ENCODE measurements at regions not wholly inside any gene's neighbourhood (a gene's known extent, or its start where the extent isn't known, plus 50 kb on each side); places are given as distances from the start of the nearest gene placed in this dataset.

DNA sequence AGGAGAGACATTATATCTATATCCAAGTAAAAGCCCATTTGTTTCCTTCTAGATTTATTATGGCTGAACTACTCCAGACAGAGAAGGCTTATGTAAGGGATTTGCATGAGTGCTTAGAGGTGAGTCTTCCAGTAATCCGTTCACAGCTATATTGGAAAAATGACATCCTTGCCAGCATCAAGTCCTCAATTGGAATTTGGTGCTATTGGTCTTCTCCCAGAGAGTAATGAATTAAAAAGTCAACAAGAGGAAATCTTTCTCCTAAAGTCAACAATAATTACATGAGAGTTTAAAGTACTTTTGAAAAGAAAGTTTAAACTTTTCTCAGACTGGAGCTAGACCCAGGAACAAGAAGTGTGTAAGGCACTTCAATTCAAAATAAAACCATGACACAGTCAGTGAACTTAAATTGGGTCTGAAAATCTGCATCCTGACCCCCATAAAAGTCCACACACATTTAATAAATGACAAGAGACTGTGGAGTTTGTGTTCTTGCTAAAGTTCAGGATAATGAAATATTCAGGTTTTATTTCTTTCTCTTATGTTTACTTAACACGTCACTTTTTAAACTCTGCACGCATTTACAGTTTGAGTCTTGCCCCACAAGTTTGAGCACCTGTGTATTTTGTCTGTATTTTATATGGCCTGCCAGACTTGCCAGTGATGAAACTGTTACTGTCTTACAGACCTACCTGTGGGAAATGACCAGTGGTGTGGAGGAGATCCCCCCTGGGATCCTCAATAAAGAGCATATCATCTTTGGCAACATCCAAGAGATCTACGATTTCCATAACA is 268.2 kb upstream of the UMPS start:
- DNase-seq (ENCODE audit: low read depth in 2 of 3, low spot score in 2 of 3): no peak

DNA sequence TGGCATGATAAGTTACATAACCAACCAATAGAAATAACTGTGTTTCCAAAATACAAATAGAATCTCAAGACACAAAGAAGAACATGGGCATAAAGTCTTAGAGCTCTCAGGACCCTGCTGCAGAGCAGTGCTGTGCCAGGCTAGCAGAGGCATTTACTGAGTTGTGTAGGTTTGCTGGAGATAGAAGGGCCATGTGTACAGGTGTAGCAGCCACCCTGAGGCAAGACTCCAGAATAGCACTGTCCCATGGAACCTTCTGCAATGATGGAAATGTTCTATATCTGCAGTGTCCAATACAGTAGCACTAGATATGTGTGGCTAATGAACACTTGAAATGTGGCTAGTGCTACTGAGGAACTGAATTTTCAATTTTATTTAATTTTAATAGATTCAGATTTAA is 267.0 kb upstream of the UMPS start:
- no peak for DNase-seq (ENCODE audit: low read depth in 2 of 3, low spot score in 2 of 3)

DNA sequence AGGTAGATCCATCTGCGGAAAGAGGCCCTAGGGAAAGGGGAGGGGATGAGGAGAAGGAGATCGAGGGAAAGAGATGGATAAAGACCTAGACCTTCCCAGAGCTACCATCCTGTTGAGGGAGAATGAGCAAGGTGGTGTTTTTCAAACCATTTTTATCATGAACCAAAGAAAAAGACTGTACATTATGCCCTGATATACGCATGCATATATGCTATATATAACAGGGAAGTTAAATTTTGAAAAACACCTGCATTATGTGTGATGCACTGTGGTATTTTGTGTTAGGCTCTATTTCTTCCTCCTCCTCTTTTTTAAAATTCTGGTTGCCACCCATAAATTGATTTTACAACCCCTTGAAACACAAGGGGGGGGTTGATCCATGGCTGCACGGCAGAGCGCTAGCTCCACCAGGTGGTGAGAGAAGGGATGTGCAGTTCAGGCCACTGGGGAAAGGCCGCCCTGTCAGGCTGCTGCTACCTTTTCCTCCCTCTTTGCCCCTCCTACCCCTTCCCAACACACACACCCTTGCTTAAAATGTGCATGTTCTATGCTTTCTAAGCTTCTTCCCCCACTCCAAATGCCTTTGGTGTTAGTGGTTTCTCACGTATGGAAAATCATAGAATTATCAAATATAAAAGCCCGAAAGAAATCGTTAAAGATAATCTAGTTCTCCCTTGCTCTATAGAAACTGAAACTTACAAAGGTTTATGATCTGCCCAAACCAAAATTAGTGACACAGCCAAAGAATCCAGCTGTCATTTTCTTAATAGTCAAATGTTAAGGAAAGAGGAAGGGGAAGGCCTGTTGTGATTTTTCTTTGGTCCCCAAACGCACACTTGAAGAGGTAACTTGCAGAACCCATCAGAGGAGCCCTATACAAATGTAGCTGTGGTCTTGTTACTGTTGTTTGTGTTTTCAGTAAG is 262.0 kb upstream of the UMPS start:
- peak in 2 of 3 donors; percentile 33 to 67 for DNase-seq (ENCODE audit: low read depth in 2 of 3, low spot score in 2 of 3)

DNA sequence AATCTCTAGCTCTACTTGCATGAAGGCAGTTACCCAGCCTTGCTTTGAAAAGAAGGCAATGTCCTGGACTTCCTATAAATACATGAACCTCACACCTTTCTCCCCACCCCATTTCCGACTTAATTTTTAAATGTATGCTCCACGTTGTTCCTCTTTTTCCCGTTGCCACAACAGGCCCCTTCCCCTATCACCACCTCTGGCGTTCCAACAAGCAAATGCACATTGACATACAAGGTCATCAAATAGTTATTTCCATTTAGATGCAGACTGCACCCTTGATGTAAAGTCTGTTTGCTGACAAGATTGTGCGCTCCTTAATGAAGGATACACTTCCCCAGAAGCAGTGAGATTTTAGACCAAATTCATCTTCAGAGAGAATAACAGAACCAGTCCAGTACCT is 260.7 kb upstream of the UMPS start:
- no peak for DNase-seq (ENCODE audit: low read depth in 2 of 3, low spot score in 2 of 3)

DNA sequence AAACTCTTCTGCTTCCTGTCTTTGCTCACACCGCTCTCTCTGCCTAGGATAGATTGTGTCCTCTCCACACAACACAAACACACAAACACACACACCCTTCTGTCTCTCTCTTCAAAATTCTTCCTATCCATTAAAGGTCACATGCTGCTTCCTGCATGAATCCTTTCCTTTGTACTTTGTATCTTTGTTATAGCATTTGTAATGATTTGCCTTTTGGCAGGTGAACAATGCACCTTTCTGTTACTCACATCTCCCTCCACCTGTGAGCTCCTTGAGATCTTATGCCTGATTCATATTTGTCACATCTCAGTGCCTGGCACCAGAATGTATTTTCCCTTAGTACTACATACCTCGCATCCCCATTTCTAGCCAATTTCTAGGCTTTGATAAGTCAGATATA is 251.4 kb upstream of the UMPS start:
- no peak for DNase-seq (ENCODE audit: low read depth in 2 of 3, low spot score in 2 of 3)

DNA sequence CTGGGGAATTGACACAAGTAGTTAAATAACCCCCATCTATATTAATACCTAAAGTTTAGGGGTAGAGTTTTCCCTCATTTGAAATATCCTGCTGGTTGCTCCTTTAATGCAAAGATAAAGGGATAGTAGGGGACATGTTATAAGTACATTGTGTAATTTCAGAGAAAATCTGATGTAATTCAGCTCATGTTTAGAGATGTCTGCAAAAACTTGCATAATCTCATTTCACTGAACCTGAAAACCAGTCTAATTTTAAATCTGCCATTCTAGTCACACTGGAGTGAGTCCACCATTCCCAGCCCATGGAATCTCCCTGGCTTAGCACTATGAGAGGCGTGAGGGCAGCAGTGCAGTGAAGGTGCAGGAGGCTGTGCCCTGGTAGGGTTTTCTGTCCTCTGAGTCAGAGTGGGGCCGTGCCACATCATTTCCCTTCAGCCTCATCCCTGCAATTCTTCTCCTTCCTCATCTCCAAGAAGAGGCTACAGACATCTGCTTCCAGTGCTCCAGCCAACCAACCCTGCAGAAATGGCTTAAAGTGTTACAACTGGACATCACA is 246.3 kb upstream of the UMPS start:
- DNase-seq (ENCODE audit: low read depth in 2 of 3, low spot score in 2 of 3): no peak

DNA sequence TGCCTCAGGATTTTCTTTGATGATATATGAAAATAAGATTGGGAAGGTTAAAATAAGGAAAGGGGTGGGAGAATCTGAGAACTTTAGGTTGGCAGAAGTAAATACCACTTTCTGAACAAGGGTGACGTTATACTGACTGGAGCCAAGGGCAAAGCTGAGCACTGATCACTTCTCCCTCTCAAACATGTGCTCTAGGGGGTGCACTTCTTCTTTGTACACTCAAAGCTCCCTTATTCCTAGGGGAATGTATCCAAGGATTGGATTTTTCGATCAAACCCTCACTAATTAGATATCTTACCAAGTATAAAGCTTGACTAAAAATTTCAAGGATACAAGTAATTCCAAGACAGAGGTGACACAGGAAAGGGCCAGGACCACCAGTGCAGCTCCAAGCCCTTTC is 243.9 kb upstream of the UMPS start:
- DNase-seq (ENCODE audit: low read depth in 2 of 3, low spot score in 2 of 3): no peak

DNA sequence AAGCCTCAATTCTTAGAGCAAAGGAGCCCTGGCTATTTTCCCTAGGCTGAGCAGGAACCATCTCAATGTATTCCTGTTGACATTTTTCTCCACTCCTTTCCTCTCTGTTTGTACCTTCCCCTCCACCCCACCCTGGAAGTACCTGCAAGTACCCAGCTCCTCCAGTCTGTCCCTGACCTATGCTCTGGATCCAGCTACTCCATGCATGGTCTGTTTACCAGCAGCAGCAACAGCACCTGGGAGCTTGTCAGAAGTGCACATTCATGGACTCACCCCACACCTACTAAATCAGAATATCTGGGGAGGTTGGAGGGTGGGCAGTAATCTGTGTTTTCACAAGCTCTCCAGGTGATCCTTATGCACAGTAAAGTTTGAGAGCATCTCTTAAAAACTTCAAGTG is 240.7 kb upstream of the UMPS start:
- DNase-seq (ENCODE audit: low read depth in 2 of 3, low spot score in 2 of 3): no peak

DNA sequence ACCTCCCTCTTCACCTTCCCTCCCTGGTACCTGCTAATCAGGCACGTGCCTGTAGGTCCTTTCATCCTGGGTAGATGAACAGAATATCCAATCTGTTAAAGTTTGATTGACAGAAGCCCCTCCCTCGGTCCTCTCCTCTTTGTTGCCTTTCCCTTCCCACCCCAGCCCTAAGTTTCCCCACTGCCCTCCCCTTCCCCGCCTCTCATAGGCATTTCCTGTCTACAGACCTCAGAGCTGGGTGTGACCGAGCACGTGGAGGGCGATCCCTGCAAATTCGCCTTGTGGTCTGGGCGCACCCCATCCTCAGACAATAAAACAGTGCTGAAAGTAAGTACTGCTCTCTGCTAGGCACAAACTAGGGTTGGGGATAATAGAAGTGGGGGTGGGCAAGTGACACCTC is 239.2 kb upstream of the UMPS start:
- no peak for DNase-seq (ENCODE audit: low read depth in 2 of 3, low spot score in 2 of 3)

DNA sequence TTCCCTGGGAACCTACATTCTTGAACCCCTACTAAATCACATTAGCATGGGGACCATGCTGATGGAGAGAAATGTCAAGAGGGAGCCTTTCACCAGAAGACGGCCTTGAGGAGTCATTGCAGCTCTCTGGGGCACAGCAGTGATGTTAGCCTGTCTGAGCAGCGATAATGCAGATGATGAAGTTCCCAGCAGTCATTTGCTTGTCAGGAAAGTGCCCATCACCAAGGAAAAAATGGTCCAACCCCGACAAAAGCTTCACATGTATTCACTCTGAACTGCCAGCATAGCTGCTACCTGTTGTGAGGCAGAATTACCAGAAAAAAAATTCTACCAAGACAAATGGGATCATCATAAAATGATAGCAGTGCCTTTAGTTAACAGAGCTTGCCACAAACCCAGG is 238.4 kb upstream of the UMPS start:
- no peak for DNase-seq (ENCODE audit: low read depth in 2 of 3, low spot score in 2 of 3)

DNA sequence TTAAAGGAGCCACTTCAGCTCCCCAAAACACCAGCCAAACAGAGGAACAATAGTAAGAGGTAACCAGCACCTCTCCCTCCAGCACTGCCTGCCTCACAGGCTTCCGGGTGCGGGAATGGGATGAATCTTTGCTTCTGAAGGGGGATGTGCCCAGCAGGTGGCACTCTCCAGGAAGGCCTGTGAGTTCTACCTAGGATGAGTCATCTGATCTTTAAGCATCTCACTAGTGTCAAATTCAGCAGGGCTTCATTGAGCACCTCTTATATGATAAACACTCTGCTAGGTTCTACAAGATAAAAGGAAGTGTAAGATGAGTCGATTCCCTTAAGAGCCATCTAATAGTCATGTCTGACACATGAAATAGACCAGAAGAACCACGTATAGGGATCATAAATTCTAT is 237.4 kb upstream of the UMPS start:
- DNase-seq (ENCODE audit: low read depth in 2 of 3, low spot score in 2 of 3): peak in 2 of 3 donors; percentile 9 to 27

DNA sequence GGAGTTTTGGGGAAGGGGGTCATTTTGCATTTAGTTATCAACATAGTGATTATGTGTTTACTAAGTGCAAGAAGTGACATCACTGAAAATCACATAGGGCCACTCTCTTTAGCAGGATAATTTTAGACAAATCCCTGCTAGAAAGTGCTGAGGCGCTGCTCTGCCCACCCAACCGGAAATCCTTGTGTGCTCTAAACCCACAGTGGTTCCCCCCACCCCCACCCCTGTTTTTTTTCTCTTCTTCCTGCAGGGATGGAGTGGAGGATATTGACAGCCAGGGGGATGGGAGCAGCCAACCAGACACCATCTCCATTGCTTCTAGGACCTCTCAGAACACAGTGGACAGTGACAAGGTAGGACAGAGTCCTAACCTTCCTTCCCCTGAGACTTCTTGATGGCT is 234.2 kb upstream of the UMPS start:
- no peak for DNase-seq (ENCODE audit: low read depth in 2 of 3, low spot score in 2 of 3)

DNA sequence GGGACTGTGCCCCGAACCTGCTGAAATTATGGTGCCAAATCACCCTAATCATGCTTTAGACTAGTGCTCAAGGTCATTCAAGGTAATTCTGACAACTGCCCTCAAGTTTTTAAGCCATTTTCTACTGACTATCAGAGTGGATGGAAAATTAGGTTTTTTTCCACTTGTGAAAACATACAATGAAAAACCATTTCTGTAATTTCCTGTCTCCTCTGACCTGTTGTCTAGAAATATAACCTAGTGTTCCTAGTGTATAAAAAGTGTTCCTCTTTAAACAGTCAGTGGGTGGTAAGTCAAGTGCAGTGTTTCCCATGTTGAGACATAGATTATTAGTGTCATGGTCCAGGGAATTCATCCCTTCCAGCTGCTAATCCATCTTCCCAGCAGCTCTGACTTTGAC is 232.8 kb upstream of the UMPS start:
- DNase-seq (ENCODE audit: low read depth in 2 of 3, low spot score in 2 of 3): no peak

DNA sequence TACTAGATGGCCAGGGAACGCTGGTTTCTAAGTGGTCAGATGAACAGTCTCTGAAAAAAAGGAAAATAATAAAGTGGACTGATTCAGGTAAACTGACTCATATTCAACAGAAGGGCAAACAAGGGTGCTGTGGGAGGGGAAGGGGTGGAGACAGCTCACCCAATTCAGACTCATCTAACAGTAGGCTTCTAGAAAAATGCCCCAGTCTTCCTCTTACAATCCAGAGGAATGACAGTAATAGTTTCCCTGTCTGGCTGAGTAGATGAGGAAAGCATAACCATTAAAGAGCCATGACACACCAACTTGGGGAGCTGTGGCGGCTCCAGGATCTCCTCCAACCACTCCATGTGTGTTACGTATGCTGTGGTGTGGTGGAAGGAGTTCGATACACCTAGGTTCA is 231.4 kb upstream of the UMPS start:
- no peak for DNase-seq (ENCODE audit: low read depth in 2 of 3, low spot score in 2 of 3)

DNA sequence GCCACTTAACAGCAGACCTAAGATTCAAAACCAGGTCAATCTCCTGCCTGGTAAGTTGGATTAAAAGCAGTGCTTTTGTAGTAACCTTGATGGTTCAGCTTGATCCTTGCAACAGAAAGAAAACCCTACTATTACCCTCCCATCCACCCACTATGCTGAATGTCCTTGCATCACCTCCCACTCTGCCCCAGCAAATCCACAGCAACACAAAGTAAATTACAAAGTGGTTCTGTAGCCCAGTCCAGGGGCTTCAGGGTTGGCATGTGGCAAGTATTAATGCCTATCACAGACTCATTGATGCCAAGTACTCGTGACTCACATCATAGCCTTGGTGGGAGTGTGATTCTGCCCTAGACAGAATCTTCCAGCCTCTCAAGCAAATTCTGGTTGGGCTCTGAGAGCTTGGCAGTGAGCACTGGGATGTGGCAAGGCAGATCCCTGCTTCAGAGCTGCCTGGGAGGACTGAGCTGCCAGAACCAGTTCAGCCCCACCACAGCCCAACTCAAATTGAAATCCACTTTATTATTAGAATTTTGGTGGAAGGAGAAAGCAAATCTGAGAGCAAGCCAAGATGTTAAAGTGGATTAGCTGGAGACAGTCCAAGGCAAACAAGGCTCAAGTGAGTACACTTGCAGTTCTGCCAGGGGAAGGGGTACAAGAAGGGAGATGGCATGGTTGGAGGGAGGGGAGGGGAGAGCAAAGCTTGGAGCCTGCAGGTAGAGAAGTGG is 225.8 kb upstream of the UMPS start:
- no peak for DNase-seq (ENCODE audit: low read depth in 2 of 3, low spot score in 2 of 3)

DNA sequence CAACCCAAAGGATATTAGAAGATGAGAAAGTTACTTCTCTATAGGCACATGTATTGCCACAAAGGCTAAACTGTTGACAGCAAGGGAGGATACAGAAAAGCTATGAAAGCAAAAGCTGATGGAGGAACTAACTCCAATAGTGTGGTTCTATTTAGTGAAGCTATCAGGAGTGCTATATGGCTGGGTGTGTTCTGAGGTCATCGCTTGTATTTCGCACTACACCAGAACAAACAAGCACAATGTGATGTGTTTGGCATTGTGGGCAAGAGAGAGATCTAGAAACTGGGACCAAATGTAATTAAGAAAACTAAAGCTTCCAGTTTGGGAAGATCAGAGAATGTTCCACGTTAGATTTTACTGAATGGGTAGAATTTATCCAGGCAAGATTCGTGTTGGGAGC is 220.4 kb upstream of the UMPS start:
- DNase-seq (ENCODE audit: low read depth in 2 of 3, low spot score in 2 of 3): no peak

DNA sequence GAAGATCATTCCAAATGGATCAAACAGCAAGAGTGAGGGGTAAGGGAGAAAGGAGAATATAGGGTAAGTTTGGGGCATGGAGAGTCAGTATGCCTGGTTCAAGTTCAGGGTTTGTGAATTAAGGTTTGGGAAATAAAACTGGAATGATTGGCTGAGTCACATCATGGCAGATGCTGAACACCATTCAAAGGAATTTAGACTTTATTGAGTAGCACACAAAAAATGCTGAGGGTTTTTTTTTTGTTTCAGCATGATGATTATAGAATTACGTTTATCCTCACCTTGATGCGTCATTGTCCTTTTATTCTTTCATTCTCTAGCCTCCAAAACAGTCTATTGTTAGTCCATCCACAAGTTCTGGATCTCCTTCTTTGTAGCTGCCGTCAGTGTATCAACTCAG is 220.0 kb upstream of the UMPS start:
- no peak for DNase-seq (ENCODE audit: low read depth in 2 of 3, low spot score in 2 of 3)

DNA sequence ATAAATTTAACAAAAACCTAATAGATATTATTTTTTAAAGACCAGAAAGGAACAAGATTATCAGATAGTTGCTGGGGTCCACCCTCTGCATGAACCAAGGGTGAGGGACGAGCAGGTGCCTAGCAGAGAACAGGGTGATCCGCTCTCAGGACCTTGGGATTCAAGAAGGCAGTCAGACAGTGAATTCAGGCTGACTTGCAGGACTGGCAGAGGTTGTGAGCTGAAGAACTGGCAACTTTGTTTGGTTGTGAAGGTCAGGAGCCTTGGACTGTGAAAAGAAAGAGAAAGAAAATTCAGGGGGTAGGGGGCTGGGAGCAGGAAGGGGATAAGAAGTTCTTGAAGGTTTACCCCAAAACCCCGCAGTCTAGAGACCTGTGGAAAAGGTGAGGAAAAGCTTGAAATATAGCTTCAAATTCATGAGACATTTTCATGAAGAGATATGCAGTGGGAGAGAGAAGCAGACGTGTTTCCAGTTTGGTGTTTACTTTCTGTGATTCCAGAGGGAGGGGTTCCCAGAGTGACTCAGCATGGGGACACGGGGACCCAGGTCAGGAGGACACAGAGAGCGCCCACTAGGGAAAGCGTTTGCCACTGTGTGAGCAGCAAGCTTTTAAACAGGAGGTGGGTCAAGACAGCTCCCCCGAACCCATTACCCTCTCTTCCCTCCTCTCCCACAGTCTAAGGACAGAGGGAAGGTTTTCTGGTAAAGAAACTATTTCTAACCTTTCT is 217.2 kb upstream of the UMPS start:
- no peak for DNase-seq (ENCODE audit: low read depth in 2 of 3, low spot score in 2 of 3)

DNA sequence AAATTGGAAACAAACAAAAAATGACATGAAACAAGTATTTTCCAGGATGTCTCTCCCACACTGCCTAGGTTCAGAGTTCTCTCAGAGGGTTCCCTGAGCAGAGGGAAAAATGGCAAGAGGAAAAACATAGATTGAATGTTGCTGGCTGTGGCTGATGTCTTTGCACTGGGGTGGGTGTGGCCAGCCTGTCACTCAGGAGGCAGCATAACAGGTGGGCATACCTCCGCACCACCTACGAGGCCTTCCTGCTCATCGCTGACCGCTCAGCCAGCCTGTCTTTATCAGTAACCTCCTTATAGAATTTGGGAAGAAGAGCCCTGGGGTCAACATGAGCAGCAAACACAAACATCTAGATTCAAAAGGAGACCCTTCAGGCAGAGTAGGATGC is 216.6 kb upstream of the UMPS start:
- DNase-seq (ENCODE audit: low read depth in 2 of 3, low spot score in 2 of 3): no peak

DNA sequence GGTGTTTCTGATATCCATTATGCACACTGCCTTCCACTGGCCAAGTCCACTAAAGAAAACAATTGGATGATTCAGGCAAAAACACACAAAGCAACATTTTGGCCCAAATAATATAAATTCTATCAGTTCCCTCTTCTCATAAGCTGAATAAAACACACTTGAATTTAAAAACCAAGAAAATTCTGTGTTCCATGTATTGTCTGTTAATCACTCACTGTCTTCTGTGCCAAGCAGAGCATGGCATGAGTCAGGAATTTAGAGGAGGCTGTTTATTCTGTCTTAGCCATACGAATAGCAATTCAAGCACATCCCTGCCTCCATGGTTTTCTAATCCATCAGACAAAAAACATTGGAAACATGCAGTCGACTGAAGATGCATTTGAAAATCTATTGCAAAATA is 215.6 kb upstream of the UMPS start:
- DNase-seq (ENCODE audit: low read depth in 2 of 3, low spot score in 2 of 3): no peak

Data from hematopoietic multipotent progenitor cell (in vitro differentiated cells).